A673 (cell line): ENCODE measurements at regions not wholly inside any gene's neighbourhood (a gene's known extent, or its start where the extent isn't known, plus 50 kb on each side); places are given as distances from the start of the nearest gene placed in this dataset.

Experiments used
- EZH2 ChIP-seq: fragments of 200-600 bp; sonication (generic); IDR thresholded peaks from 2 replicates; pipeline ENCODE4 v1.6.1; 2017; ENCODE audit warnings: borderline replicate concordance, low read depth, mild to moderate bottlenecking, mixed read lengths, antibody characterized with exemption, low read length; ENCODE audit not compliant: poor library complexity, severe bottlenecking
- TF ChIP-seq, protein P1 (sequence below): fragments of 300-800, 200-600 bp; sonication (generic); conservative IDR thresholded peaks from 2 replicates; pipeline ENCODE4 v1.5.1; 2017; ENCODE audit warnings: low read depth, mild to moderate bottlenecking, antibody characterized with exemption, low read length, moderate library complexity, mixed read lengths

DNA sequence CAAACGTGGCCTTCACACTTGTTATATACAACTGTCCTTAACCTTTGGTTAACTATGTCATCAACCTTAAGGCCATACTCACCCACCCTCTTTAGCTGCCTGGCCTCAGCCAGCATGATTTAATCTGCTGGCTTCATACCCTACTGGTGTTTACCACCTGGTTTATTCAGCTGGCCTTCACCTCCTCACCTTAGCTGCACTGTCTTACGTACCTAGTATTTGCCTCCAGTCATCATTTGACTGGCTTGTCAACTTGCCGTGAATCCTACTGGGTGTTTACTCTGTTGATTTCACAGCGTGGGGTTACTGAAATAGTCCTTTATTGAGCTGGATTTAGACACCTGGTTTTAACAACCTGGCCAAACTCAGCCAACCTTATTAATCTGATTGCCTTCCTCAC, 102.8 kb downstream of the IL12A start:
- TF ChIP-seq, protein P1, sequence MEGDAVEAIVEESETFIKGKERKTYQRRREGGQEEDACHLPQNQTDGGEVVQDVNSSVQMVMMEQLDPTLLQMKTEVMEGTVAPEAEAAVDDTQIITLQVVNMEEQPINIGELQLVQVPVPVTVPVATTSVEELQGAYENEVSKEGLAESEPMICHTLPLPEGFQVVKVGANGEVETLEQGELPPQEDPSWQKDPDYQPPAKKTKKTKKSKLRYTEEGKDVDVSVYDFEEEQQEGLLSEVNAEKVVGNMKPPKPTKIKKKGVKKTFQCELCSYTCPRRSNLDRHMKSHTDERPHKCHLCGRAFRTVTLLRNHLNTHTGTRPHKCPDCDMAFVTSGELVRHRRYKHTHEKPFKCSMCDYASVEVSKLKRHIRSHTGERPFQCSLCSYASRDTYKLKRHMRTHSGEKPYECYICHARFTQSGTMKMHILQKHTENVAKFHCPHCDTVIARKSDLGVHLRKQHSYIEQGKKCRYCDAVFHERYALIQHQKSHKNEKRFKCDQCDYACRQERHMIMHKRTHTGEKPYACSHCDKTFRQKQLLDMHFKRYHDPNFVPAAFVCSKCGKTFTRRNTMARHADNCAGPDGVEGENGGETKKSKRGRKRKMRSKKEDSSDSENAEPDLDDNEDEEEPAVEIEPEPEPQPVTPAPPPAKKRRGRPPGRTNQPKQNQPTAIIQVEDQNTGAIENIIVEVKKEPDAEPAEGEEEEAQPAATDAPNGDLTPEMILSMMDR: no peak
- no peak for TF ChIP-seq EZH2
